Colonic mucosa (tissue), 4 donors: ENCODE measurements at regions not wholly inside any gene's neighbourhood (a gene's known extent, or its start where the extent isn't known, plus 50 kb on each side); places are given as distances from the start of the nearest gene placed in this dataset.

ENCODE experiments used
- DNase-seq: peaks from one replicate; pipeline ENCODE4 v3.0.0-alpha.2; 2020
- H3K27ac ChIP-seq: fragments of 200-600 bp; one replicate; pipeline ENCODE4 v1.8.0; 2021
- H3K27me3 ChIP-seq: fragments of 200-600 bp; one replicate; pipeline ENCODE4 v1.8.0; 2021
- H3K36me3 ChIP-seq: fragments of 200-600 bp; one replicate; pipeline ENCODE4 v1.8.0; 2021
- H3K4me1 ChIP-seq: fragments of 200-600 bp; one replicate; pipeline ENCODE4 v1.8.0; 2021; ENCODE audit warnings: mild to moderate bottlenecking
- H3K4me3 ChIP-seq: fragments of 200-600 bp; one replicate; pipeline ENCODE4 v1.8.0; 2021
- H3K9ac ChIP-seq, 2 donors: one replicate each; pipeline ENCODE4 v1.7.0; 2013; ENCODE audit warnings: control low read depth in 2 of 2, low read depth in 2 of 2, low read length in 2 of 2
- H3K9me3 ChIP-seq: fragments of 200-600 bp; one replicate; pipeline ENCODE4 v1.8.0; 2021
- CTCF ChIP-seq: fragments of 200-600 bp; IDR thresholded peaks from one replicate; pipeline ENCODE4 v1.8.0; 2022; ENCODE audit warnings: antibody characterized with exemption, mild to moderate bottlenecking
- intact Hi-C: fragments of 100-400 bp; cut with DNase I; formaldehyde crosslinking; loops from one replicate; pipeline ENCODE4 v1.14.1; 2022
- donor health status: healthy.
- donor health status: DM: no; HTN: no; CAD: no.
- donor health status: DM: no; HTN: no; CAD: no.

- Histone ChIP-seq H3K9ac (no peak overlapping the region), H3K27me3 (no peaks in the 10 kb centered on the region), H3K4me3 (no peak overlapping the region), H3K4me1 (no peaks in the 10 kb centered on the region), H3K36me3 (no peaks in the 10 kb centered on the region), H3K27ac (no peak overlapping the region), H3K9me3 (no peaks in the 10 kb centered on the region)
- DNase-seq = no peak
- TF ChIP-seq CTCF = no peak
- intact Hi-C loops = no loop called here
These were observed 265.7 kb downstream of the ZNF536 start for GRCh38 chr19:30637926-30638325.

GRCh38 chr19:30634996-30635975, 263.1 kb downstream of the ZNF536 start:
- Histone ChIP-seq H3K4me1 (no peaks in the 10 kb centered on the region), H3K27ac (no peak overlapping the region), H3K36me3 (no peaks in the 10 kb centered on the region), H3K9me3 (no peaks in the 10 kb centered on the region), H3K27me3 (no peaks in the 10 kb centered on the region), H3K4me3 (no peak overlapping the region), H3K9ac (no peak overlapping the region)
- intact Hi-C loops = no loop called here
- no peak for DNase-seq
- no peak for TF ChIP-seq CTCF

- no peak for DNase-seq
- intact Hi-C loops = no loop called here
- Histone ChIP-seq H3K9me3 (no peaks in the 10 kb centered on the region), H3K4me3 (no peak overlapping the region), H3K9ac (no peak overlapping the region), H3K36me3 (no peaks in the 10 kb centered on the region), H3K27me3 (no peaks in the 10 kb centered on the region), H3K27ac (no peak overlapping the region), H3K4me1 (no peaks in the 10 kb centered on the region)
- no peak for TF ChIP-seq CTCF
These were observed 262.1 kb downstream of the ZNF536 start for GRCh38 chr19:30634131-30634830.

GRCh38 chr19:30631033-30631370, 258.8 kb downstream of the ZNF536 start:
- Histone ChIP-seq H3K4me3 (no peak overlapping the region), H3K9ac (no peak overlapping the region), H3K27me3 (no peaks in the 10 kb centered on the region), H3K4me1 (no peaks in the 10 kb centered on the region), H3K9me3 (no peaks in the 10 kb centered on the region), H3K27ac (no peak overlapping the region), H3K36me3 (no peaks in the 10 kb centered on the region)
- intact Hi-C loops = no loop called here
- no peak for TF ChIP-seq CTCF
- DNase-seq = no peak

GRCh38 chr19:30630289-30631032, 258.3 kb downstream of the ZNF536 start:
- no peak overlapping the region for H3K27ac ChIP-seq
- H3K36me3 ChIP-seq = no peaks in the 10 kb centered on the region
- H3K4me1 ChIP-seq = no peaks in the 10 kb centered on the region
- no peaks in the 10 kb centered on the region for H3K9me3 ChIP-seq
- DNase-seq = no peak
- no peaks in the 10 kb centered on the region for H3K27me3 ChIP-seq
- H3K9ac ChIP-seq = no peak overlapping the region
- intact Hi-C loops = no loop called here
- no peak for TF ChIP-seq CTCF
- no peak overlapping the region for H3K4me3 ChIP-seq
